Activated CD4-positive, alpha-beta T cell treated with anti-CD3 and anti-CD28 coated beads, Interleukin-2, Interleukin-4, amounts not matched to agents 100 ng/mL and 50 ng/mL, durations not matched to agents 16 hours and 8 hours (primary cell): ENCODE measurements at regions not wholly inside any gene's neighbourhood (a gene's known extent, or its start where the extent isn't known, plus 50 kb on each side); places are given as distances from the start of the nearest gene placed in this dataset.
"Not testable (repeated sequence)": the region's sequence is repeated elsewhere in the genome, so short reads cannot be mapped to it uniquely, and the experiment has no call there.

Experiments
- DNase-seq: peaks from one replicate; pipeline ENCODE4 v3.0.0-alpha.2; 2020; ENCODE audit warnings: low spot score

- no peak for DNase-seq
These were observed 466.1 kb downstream of the GPAT3 start for GRCh38 chr4:84001876-84002569.

DNA sequence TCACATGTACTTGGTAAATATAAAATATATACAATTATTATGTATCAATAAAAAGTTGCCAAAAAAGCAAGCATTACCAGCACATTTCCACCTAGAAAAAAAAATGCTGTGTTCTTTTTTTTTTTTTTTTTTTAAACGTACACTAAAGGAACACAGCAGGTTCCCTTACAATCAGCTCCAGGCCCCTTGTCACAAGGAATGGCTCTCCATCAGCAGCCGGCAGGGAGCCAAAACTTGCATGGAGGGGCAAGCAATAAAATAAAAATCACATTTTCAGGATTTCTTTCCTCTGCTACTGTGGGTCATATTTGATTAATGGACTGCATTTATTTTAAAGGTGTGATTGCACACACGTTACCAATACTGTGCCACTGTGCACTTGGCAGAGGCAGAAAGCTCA lies 460.3 kb downstream of the GPAT3 start:
- no peak for DNase-seq

DNA sequence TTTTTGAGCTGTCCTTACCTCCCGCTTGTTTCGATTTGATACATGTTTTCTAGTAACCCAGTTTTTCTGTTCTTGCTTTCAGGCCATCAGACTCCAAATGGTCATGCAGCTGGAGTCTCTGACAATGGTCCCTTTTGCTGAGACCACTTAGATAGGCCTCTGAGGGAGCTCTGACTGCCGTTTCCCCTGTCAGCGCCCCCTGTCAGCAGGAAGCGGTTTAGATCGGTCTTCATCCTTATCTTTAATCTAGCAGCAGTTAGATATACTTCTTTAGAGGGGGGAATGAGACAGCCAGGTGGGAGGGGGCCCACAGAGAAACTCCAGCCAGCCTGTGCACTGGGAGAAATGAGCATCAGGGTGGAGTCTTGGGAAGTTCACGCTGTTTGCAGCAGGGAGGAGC lies 457.9 kb downstream of the GPAT3 start:
- no peak for DNase-seq

- no peak for DNase-seq
These were observed 453.9 kb downstream of the GPAT3 start for GRCh38 chr4:83989835-83990234.

- no peak for DNase-seq
These were observed 445.2 kb downstream of the GPAT3 start for GRCh38 chr4:83981156-83981555.

DNA sequence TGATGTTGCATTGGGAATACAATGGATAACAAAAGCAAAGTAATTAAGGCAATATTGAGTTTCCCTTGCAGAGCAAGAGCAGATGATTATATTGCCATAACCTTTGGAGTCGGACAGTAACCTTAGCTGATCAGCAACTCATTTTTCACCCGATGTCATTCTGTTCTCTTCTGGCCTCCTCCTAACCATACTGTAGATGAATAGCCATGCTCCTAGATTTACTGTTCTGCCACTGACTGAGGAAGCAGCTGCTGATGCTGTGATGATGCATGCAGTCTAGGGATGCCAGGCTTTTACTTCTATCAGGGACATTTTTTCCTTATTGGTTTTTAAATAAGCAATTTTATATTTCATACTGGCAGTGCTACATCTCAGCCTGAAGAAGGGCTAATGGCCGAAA lies 443.9 kb downstream of the GPAT3 start:
- no peak for DNase-seq

- no peak for DNase-seq
These were observed 438.3 kb downstream of the GPAT3 start for GRCh38 chr4:83974111-83974780.

DNA sequence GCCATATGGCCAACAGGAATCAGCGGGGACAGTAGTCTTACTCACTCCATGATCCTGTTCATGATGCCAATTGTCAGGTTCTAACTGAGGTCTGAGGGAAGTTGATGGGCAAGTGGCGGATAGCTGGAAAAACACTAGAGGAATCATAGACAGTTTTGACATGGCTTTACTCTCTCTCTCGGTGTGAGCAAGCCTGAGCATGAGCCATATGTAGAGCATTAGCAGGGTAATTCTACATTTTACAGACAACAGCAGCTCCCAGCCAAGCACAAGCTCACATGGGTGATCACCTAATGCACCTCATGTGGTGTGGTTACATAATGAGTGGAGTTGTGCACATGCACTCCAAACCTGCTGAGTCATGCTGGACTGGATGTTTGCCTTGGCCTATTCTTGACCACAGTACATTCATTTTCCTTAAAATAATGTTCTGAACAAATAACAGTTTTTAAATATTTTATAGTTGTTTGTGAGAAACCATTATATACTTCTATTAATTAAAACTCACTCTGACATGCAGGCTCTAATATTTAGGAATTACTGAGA lies 429.2 kb downstream of the GPAT3 start:
- DNase-seq, result no peak

DNA sequence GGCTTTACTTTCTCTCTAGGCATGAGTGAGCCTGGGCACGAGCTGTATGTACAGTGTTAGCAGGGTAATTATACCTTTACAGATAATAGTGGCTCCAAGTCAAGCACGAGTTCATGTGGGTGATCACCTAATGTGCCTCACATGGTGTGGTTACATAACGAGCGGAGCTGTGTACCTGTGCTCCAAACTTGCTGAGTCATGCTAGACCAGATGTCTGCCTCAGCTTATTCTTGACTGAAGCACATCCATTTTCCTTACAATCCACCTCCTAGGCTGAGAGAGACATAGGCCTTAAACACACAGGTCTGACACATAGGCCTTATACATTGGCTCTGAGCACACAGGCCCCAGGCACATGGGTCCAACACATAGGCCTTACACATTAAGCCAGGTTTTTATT lies 426.6 kb downstream of the GPAT3 start:
- DNase-seq, result no peak

GRCh38 chr4:83961575-83961974 lies 425.7 kb downstream of the GPAT3 start:
- no peak for DNase-seq

DNA sequence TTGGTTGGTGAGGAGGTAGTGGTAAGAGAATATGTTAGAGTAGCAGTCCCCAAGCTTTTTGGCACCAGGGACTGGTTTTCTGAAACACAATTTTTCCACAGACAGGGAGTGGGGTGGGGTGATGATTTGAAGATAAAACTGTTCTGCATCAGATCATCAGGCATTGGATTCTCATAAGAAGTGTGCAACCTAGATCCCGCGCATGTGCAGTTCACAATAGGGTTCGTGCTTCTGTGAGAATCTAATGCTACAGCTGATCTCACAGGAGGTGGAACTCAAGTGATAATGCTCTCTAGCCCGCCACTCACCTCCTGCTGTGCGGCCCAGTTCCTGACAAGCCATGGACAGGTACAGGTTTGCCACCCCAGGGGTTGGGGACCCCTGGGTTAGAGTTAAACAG lies 423.3 kb downstream of the GPAT3 start:
- no peak for DNase-seq

DNA sequence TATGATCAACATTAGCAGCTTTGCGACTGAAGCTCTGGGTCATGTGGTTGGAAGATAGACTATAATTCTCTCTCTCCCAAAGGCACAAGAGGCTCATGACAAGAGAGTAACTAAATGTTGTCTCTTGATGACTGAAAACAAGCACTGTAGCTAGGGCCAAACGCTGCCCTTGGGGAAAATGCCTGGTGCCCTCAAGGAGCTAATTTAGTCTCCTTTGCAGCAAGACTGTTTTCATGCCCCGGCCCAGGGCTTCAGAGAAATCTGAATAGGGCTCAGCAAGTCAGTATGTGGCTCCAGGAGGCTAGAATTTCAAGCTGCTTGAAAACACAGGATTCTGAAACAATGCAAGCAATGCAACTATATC lies 411.9 kb downstream of the GPAT3 start:
- DNase-seq, result no peak

DNA sequence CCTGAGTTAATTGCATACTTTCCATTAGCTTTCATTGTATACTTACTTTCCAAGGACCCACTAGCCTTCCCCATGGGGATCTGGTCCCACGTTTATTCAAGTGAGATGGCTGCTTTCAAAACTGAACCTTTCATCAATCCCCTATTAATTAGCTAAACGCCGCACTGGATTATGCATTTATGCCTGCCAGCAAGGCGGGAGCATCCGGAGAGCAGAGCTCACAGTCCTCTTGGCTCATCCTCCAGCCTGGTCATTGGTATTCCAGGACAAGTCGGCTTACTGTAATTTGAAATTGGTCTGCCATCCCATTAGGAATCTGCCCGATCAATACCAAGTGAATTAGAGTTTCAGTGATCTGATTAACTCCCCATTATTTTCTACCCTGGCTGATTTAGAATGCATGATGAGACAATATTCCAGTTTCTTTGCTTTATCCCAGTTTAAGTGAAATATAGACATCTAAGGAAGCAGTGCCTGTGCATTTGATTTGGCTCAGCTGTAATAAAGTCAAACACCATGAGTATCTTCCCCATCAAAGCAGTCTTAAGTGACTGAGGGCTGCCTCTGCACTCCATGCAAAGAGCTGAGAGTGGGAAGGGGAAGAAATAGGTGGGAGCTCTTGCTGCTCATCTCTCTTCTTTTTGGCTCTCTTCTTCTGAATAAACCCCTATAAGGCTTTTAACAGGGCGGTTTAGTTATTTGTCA lies 411.4 kb downstream of the GPAT3 start:
- DNase-seq, result no peak

DNA sequence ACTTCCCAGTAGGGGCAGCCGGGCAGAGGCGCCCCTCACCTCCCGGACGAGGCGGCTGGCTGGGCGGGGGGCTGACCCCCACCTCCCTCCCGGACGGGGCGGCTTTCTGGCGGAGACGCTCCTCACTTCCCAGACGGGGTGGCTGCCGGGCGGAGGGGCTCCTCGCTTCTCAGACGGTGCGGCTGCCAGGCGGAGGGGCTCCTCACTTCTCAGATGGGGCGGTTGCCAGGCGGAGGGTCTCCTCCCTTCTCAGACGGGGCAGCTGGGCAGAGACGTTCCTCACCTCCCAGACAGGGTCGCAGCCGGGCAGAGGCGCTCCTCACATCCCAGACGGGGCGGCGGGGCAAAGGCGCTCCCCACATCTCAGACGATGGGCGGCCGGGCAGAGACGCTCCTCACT lies 407.8 kb downstream of the GPAT3 start:
- not testable (repeated sequence) for DNase-seq

DNA sequence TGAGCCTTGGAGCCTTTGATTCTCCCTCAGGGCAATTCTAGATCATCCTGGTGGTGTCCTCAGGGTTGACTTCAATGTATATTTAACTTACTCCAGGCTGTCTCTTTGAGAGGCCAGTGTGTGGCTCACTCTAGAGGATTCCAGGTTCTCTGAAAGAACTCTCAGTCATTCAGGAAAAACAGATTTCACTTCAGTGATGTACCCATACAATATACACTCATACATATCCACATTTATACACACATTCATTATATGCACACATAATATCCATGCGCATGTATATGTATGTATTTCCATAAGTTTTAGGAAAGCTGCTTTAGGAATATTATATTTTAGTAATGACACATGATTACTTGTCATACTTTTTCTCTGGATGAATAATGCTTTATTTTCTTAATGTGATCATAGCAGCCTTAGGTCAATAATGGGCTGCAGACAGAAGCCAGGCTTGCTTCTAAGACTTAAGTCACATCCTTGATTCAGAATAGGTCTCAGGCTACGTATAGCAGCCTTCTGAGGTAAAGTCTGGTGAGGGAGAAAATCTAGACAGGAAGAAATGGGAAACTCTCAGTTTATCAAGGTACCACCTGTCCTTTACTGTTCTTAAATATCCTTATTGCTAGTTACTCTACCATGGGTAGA lies 397.0 kb downstream of the GPAT3 start:
- DNase-seq, result no peak

DNA sequence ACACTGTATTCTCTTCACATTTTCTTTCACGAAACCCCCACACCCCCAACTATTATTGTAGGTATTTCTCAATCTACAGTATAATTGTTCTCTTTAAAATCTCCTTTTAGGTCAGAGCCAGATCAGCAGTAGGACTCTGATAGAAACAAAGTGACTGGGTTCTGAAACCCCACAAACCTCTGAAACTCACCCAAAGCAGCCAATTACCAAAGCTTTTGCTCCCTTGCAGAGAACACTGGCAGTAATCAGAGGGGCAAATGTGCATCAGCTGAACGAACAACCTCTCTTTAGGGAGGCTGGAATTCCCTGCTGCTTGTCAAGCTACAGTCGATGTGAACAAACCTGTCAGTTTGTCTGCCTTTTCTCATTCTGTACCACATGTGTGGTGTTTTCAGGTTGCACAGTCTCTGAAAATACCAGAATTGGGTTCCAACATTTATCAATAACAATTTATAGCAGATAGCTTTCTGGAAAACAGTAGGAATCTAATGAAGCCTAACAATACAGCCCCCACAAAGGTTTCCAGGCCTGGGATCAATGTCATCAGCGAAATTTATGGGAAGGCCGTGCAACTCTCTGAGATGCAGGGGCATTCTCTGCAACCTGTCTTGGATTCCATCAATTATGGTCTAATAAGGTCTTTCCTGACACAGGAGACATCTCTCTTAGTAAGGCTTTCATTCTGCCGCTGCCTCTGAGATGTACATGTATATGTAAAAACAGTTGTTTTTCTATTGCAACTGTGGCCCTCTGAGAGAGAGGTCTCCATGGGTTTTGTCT lies 395.9 kb downstream of the GPAT3 start:
- no peak for DNase-seq

DNA sequence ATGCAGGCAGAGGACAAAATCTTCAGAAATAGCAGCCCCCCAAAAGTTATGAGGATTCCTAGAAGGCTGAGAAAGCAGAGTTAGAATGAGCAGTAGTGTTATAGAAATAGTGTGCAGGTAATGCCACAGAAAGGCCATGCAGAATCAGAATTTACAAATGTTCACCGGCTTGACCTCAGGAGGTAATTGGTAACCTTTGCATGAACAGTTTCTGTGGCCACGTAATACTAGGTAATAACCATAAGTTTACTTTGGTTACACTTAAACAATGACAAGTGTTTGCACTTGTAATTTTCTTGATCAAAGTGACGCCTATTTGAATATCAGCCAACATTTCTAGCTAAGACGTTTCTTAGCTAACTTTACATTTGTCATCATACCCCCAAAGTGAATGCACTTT lies 393.6 kb downstream of the GPAT3 start:
- no peak for DNase-seq

- DNase-seq, result no peak
These were observed 391.0 kb downstream of the GPAT3 start for GRCh38 chr4:83926950-83927349.

DNA sequence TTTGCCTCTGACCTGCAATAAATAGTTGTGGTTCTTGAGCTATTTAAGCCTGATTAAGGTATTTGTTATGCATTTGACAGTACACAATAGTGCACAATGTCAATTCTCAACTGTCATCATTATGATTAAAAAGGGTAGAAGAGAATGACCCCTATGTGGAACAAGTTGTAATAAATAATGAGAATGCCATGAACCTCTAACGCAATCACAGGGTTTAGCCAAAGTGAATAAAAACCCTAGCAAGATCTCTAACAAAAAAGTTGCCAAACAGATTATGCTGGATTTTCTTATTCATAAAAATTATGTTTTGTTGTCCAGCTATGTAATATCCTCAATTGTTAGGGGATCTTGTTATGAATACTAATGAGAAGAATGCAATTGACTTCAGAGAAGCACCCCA lies 387.4 kb downstream of the GPAT3 start:
- no peak for DNase-seq

- DNase-seq, result no peak
These were observed 386.5 kb downstream of the GPAT3 start for GRCh38 chr4:83922402-83922801.

- DNase-seq, result no peak
These were observed 385.2 kb downstream of the GPAT3 start for GRCh38 chr4:83921124-83921523.

DNA sequence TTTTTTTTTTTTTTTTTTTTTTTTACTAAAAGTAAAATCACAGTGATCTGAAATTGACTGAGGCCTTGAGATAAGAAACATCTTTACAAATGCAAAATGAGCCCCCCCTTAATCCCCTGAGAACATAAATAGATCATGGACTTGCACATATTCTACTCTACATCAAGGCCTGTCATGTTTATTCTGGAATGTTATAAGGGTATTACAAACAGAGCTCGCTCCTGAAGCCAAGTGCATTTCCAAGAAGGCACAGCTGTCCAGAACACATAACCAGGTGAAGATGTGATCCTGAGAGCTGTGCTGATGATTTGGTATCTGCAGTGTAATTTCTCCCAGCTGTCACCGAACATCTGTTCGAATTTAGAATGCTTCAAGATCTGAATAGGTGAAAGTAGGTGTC lies 384.5 kb downstream of the GPAT3 start:
- no peak for DNase-seq
